ENCODE measurements at regions not wholly inside any gene's neighbourhood (a gene's known extent, or its start where the extent isn't known, plus 50 kb on each side); places are given as distances from the start of the nearest gene placed in this dataset.

GRCh38 chr17:68812876-68813584, 142.2 kb downstream of the ABCA8 start:
- DNase-seq: no peak
- in situ Hi-C loops (cut with HindIII; ENCODE audit: low pct_ligation_motif_present, low pct_unique_long_range_greater_than_20kb, low sequenced_read_pairs): no loop called here

GRCh38 chr17:68809148-68809547, 146.0 kb downstream of the ABCA8 start:
- DNase-seq: no peak
- in situ Hi-C loops (cut with HindIII; ENCODE audit: low pct_ligation_motif_present, low pct_unique_long_range_greater_than_20kb, low sequenced_read_pairs): no loop called here

GRCh38 chr17:68807998-68808772, 147.0 kb downstream of the ABCA8 start:
- in situ Hi-C loops (cut with HindIII; ENCODE audit: low pct_ligation_motif_present, low pct_unique_long_range_greater_than_20kb, low sequenced_read_pairs): no loop called here

GRCh38 chr17:68805609-68806008, 149.6 kb downstream of the ABCA8 start:
- DNase-seq: no peak
- in situ Hi-C loops (cut with HindIII; ENCODE audit: low pct_ligation_motif_present, low pct_unique_long_range_greater_than_20kb, low sequenced_read_pairs): no loop called here

More at GRCh38 chr17:68807998-68808772, 147.0 kb downstream of the ABCA8 start:
- no peak for DNase-seq

GRCh38 chr17:68804777-68805520, 150.2 kb downstream of the ABCA8 start:
- in situ Hi-C loops (cut with HindIII; ENCODE audit: low pct_ligation_motif_present, low pct_unique_long_range_greater_than_20kb, low sequenced_read_pairs): no loop called here
- no peak for DNase-seq

GRCh38 chr17:68803164-68803929, 151.8 kb downstream of the ABCA8 start:
- DNase-seq: no peak
- in situ Hi-C loops (cut with HindIII; ENCODE audit: low pct_ligation_motif_present, low pct_unique_long_range_greater_than_20kb, low sequenced_read_pairs): no loop called here

- in situ Hi-C loops (cut with HindIII; ENCODE audit: low pct_ligation_motif_present, low pct_unique_long_range_greater_than_20kb, low sequenced_read_pairs): no loop called here
- no peak for DNase-seq
Observed at GRCh38 chr17:68801335-68802247, 153.6 kb downstream of the ABCA8 start.

GRCh38 chr17:68800751-68801150, 154.4 kb downstream of the ABCA8 start:
- no peak for DNase-seq
- in situ Hi-C loops (cut with HindIII; ENCODE audit: low pct_ligation_motif_present, low pct_unique_long_range_greater_than_20kb, low sequenced_read_pairs): no loop called here

GRCh38 chr17:68794636-68795434, 160.4 kb downstream of the ABCA8 start:
- in situ Hi-C loops (cut with HindIII; ENCODE audit: low pct_ligation_motif_present, low pct_unique_long_range_greater_than_20kb, low sequenced_read_pairs): loop anchor here (25.0 kb wide), 1 partner anchor 442 kb away; the partner anchor contains the start of gene ABCA10
- no peak for DNase-seq

GRCh38 chr17:68792873-68793272, 162.3 kb downstream of the ABCA8 start:
- in situ Hi-C loops (cut with HindIII; ENCODE audit: low pct_ligation_motif_present, low pct_unique_long_range_greater_than_20kb, low sequenced_read_pairs): loop anchor here (25.0 kb wide), 1 partner anchor 444 kb away; the partner anchor contains the start of gene ABCA10
- no peak for DNase-seq

- in situ Hi-C loops (cut with HindIII; ENCODE audit: low pct_ligation_motif_present, low pct_unique_long_range_greater_than_20kb, low sequenced_read_pairs): loop anchor here (25.0 kb wide), 1 partner anchor 445 kb away; the partner anchor contains the start of gene ABCA10
- DNase-seq: no peak
Observed at GRCh38 chr17:68792042-68792685, 163.0 kb downstream of the ABCA8 start.

GRCh38 chr17:68790931-68791330, 164.3 kb downstream of the ABCA8 start:
- in situ Hi-C loops (cut with HindIII; ENCODE audit: low pct_ligation_motif_present, low pct_unique_long_range_greater_than_20kb, low sequenced_read_pairs): loop anchor here (25.0 kb wide), 1 partner anchor 446 kb away; the partner anchor contains the start of gene ABCA10
- DNase-seq: no peak

GRCh38 chr17:68790492-68790891, 164.7 kb downstream of the ABCA8 start:
- DNase-seq: no peak
- in situ Hi-C loops (cut with HindIII; ENCODE audit: low pct_ligation_motif_present, low pct_unique_long_range_greater_than_20kb, low sequenced_read_pairs): loop anchor here (25.0 kb wide), 1 partner anchor 447 kb away; the partner anchor contains the start of gene ABCA10

- in situ Hi-C loops (cut with HindIII; ENCODE audit: low pct_ligation_motif_present, low pct_unique_long_range_greater_than_20kb, low sequenced_read_pairs): loop anchor here (25.0 kb wide), 1 partner anchor 448 kb away; the partner anchor contains the start of gene ABCA10
- DNase-seq: no peak
Observed at GRCh38 chr17:68789203-68789962, 165.8 kb downstream of the ABCA8 start.
